HFFc6 (cell line): ENCODE measurements at regions not wholly inside any gene's neighbourhood (a gene's known extent, or its start where the extent isn't known, plus 50 kb on each side); places are given as distances from the start of the nearest gene placed in this dataset.

Source experiments
- DNase-seq: peaks from one replicate; pipeline ENCODE4 v3.0.0-alpha.2; 2018
- H3K27ac Mint-ChIP-seq: 2 replicates; pipeline ENCODE4 v1.8.0; 2020; ENCODE audit warnings: mild to moderate bottlenecking, mixed read lengths
- H3K27me3 Mint-ChIP-seq: 2 replicates; pipeline ENCODE4 v1.8.0; 2021; ENCODE audit warnings: mild to moderate bottlenecking, moderate library complexity, mixed read lengths; ENCODE audit not compliant: insufficient read depth
- H3K36me3 Mint-ChIP-seq: 2 replicates; pipeline ENCODE4 v1.8.0; 2021; ENCODE audit warnings: low read depth, mixed read lengths
- H3K4me1 Mint-ChIP-seq: 2 replicates; pipeline ENCODE4 v1.8.0; 2020; ENCODE audit warnings: low read depth, mixed read lengths
- H3K4me3 Mint-ChIP-seq: 2 replicates; pipeline ENCODE4 v1.8.0; 2020; ENCODE audit warnings: mild to moderate bottlenecking, moderate library complexity, mixed read lengths
- H3K9me3 Mint-ChIP-seq: 2 replicates; pipeline ENCODE4 v1.8.0; 2020; ENCODE audit warnings: mild to moderate bottlenecking, mixed read lengths
- CTCF ChIP-seq: fragments of 200-600 bp; sonication (generic); IDR thresholded peaks from 2 replicates; pipeline ENCODE4 v1.5.0; 2021; ENCODE audit warnings: antibody characterized with exemption, mild to moderate bottlenecking

- no peak for DNase-seq
- Mint-ChIP-seq H3K9me3 (no peaks in the 10 kb centered on the region), H3K27me3 (peaks cover 23% of the 10 kb centered on the region), H3K27ac (no peak overlapping the region), H3K4me3 (no peak overlapping the region), H3K4me1 (no peaks in the 10 kb centered on the region), H3K36me3 (no peaks in the 10 kb centered on the region)
- TF ChIP-seq CTCF = no peak
Measured at GRCh38 chr5:171647904-171648260, 137.7 kb upstream of the SMIM23 start.

- Mint-ChIP-seq H3K36me3 (no peaks in the 10 kb centered on the region), H3K4me1 (no peaks in the 10 kb centered on the region), H3K27me3 (peaks cover 23% of the 10 kb centered on the region), H3K9me3 (no peaks in the 10 kb centered on the region), H3K4me3 (no peak overlapping the region), H3K27ac (no peak overlapping the region)
- DNase-seq = no peak
- no peak for TF ChIP-seq CTCF
Measured at GRCh38 chr5:171648279-171649074, 137.1 kb upstream of the SMIM23 start.

- no peak overlapping the region for H3K27ac Mint-ChIP-seq
Measured at GRCh38 chr5:171649075-171649401, 136.6 kb upstream of the SMIM23 start.

GRCh38 chr5:171650597-171650996, 135.0 kb upstream of the SMIM23 start:
- Mint-ChIP-seq H3K9me3 (no peaks in the 10 kb centered on the region), H3K4me3 (no peak overlapping the region), H3K4me1 (no peaks in the 10 kb centered on the region), H3K36me3 (no peaks in the 10 kb centered on the region), H3K27ac (no peak overlapping the region), H3K27me3 (peaks cover 16% of the 10 kb centered on the region)
- DNase-seq = no peak
- no peak for TF ChIP-seq CTCF

More at GRCh38 chr5:171649075-171649401, 136.6 kb upstream of the SMIM23 start:
- TF ChIP-seq CTCF = no peak
- Mint-ChIP-seq H3K9me3 (no peaks in the 10 kb centered on the region), H3K4me3 (no peak overlapping the region), H3K27me3 (peaks cover 23% of the 10 kb centered on the region), H3K4me1 (no peaks in the 10 kb centered on the region), H3K36me3 (no peaks in the 10 kb centered on the region)
- DNase-seq = no peak

GRCh38 chr5:171651102-171651501, 134.5 kb upstream of the SMIM23 start:
- no peak for TF ChIP-seq CTCF
- Mint-ChIP-seq H3K27ac (no peak overlapping the region), H3K9me3 (no peaks in the 10 kb centered on the region), H3K4me3 (no peak overlapping the region), H3K4me1 (no peaks in the 10 kb centered on the region), H3K36me3 (no peaks in the 10 kb centered on the region), H3K27me3 (peaks cover 10% of the 10 kb centered on the region)
- DNase-seq = no peak
